Heart left ventricle (tissue), 16 donors: ENCODE measurements at regions not wholly inside any gene's neighbourhood (a gene's known extent, or its start where the extent isn't known, plus 50 kb on each side); places are given as distances from the start of the nearest gene placed in this dataset.

Source experiments
- ATAC-seq, 4 donors: fragments of 200-7000 bp; cut with Tn5 transposase; one replicate each; pipeline ENCODE4 v1.9.1; 2020 to 2022; ENCODE audit warnings: moderate library complexity in 4 of 4, mild to moderate bottlenecking in 3 of 4, moderate number of reproducible peaks in 1 of 4
- DNase-seq, 5 donors: peaks; one replicate each; pipeline ENCODE4 v3.0.0-alpha.2; 2020
- H3K27ac ChIP-seq, 12 donors: fragments of 200-600 bp; sonication (generic) in 4 of 12; one replicate each; pipeline versions ENCODE4 v1.5.0 to v1.8.0; 2016 to 2022; ENCODE audit warnings: mild to moderate bottlenecking in 2 of 12
- H3K27me3 ChIP-seq, 9 donors: fragments of 200-600 bp; sonication (generic) in 2 of 9; one replicate each; pipeline versions ENCODE4 v1.5.1 to v1.8.0; 2016 to 2022; ENCODE audit warnings: mild to moderate bottlenecking in 3 of 9
- H3K36me3 ChIP-seq, 9 donors: fragments of 200-600 bp; sonication (generic) in 2 of 9; one replicate each; pipeline versions ENCODE4 v1.5.0 to v1.8.0; 2018 to 2022; ENCODE audit warnings: mild to moderate bottlenecking in 2 of 9
- H3K4me1 ChIP-seq, 12 donors: fragments of 200-600 bp; sonication (generic) in 4 of 12; one replicate each; pipeline versions ENCODE4 v1.5.0 to v1.8.0; 2016 to 2022; ENCODE audit warnings: mild to moderate bottlenecking in 3 of 12
- H3K4me3 ChIP-seq, 12 donors: fragments of 200-600 bp; sonication (generic) in 4 of 12; one replicate each; pipeline versions ENCODE4 v1.5.0 to v1.8.0; 2017 to 2022; ENCODE audit warnings: mild to moderate bottlenecking in 9 of 12, moderate library complexity in 4 of 12
- H3K9me3 ChIP-seq, 12 donors: fragments of 200-600 bp; sonication (generic) in 4 of 12; one replicate each; pipeline versions ENCODE4 v1.5.0 to v1.8.0; 2016 to 2022; ENCODE audit warnings: mild to moderate bottlenecking in 1 of 12
- CTCF ChIP-seq, 12 donors: fragments of 200-600 bp; sonication (generic) in 4 of 12; IDR thresholded peaks; one replicate each; pipeline versions ENCODE4 v1.5.0 to v1.8.0; 2018 to 2022; ENCODE audit warnings: antibody characterized with exemption in 12 of 12, mild to moderate bottlenecking in 5 of 12
- POLR2A ChIP-seq, 2 donors: fragments of 450-650 bp; IDR thresholded peaks; one replicate each; pipeline ENCODE4 v1.6.1; 2017; ENCODE audit warnings: antibody characterized with exemption in 2 of 2, mild to moderate bottlenecking in 2 of 2, moderate library complexity in 2 of 2
- WGBS, 4 donors: extraction: QIAGEN DNeasy Blood & Tissue Kit in 2 of 4; methylation state at CpG; one replicate each; pipeline versions ENCODE4 v1.1.5 to v1.1.7; 2013 to 2018; 5-methylcytosine and 5-hydroxymethylcytosine counted together
- intact Hi-C, 10 donors: fragments of 100-400 bp; cut with DNase I; formaldehyde crosslinking; loops; one replicate each; pipeline versions ENCODE4 v1.11.1 to v1.14.2; 2022
- donor health status: ischemic (EF 13 %, LVEDD 7.1; RV severe dilation, severe dysfunction).
- donor health status: healthy with polysubstance abuse.
- donor health status: DM: no; HTN: yes; CAD: no.
- donor health status: DM: no; HTN: no; CAD: no.
- donor health status: ischemic (EF 25% LVEDD 6.9; RV normal size, moderate dysfunction).
- donor health status: ischemic (EF 25% LVEDD 5.7; RV mildly dilated, moderate dysfunction).
- donor health status: healthy.
- donor health status: DM: yes; HTN: yes; CAD: no.
- donor health status: ischemic (EF 35%, LVEDD 5.7; RV mildly dilated, moderate dysfunction).
- donor health status: nonischemic (EF 11% LVEDD 7.7; RV severe dilation, severe dysfunction).
- donor health status: DM: yes; HTN: yes; CAD: no.
- donor health status: PGD.
- donor health status: ischemic (EF 29% LVEDD 5.4; RV normal size, mild dysfunction).
- donor health status: nonischemic (EF 23%, LVEDD 6.1; RV moderate dilation, normal function).

GRCh38 chr3:156760333-156760732 lies 65.8 kb upstream of the LEKR1 start:
- peaks cover 0 to 11% (median 0%) of the 10 kb centered on the region in 12 donors for H3K9me3 ChIP-seq
- no peak overlapping the region for H3K27ac ChIP-seq
- intact Hi-C loops, result loop anchor here in 1 of 10 donors (5.0 kb wide), 1 partner anchor 317 kb away; no protein-coding TSS in a partner anchor
- no peak overlapping the region for H3K4me3 ChIP-seq
- H3K4me1 ChIP-seq, result peaks cover 0 to 18% (median 2%) of the 10 kb centered on the region in 12 donors
- H3K27me3 ChIP-seq, result no peaks in the 10 kb centered on the region
- no peaks in the 10 kb centered on the region for H3K36me3 ChIP-seq
- TF ChIP-seq POLR2A (IDR thresholded peaks at IDR 0.05) (no peak), CTCF (IDR thresholded peaks at IDR 0.05) (no peak)
- DNase-seq (no peak), ATAC-seq (no peak)

GRCh38 chr3:156761007-156761406 lies 65.1 kb upstream of the LEKR1 start:
- ATAC-seq, result no peak
- H3K4me3 ChIP-seq, result no peak overlapping the region
- H3K4me1 ChIP-seq, result peaks cover 0 to 18% (median 2%) of the 10 kb centered on the region in 12 donors
- peaks cover 0 to 11% (median 0%) of the 10 kb centered on the region in 12 donors for H3K9me3 ChIP-seq
- H3K27me3 ChIP-seq, result no peaks in the 10 kb centered on the region
- 39 to 54% (median 45%) methylated on average over 2 of the region's 2 CpGs for WGBS, 4 donors
- no peak overlapping the region for H3K27ac ChIP-seq
- TF ChIP-seq POLR2A (IDR thresholded peaks at IDR 0.05), result no peak
- no peak for TF ChIP-seq CTCF (IDR thresholded peaks at IDR 0.05)
- H3K36me3 ChIP-seq, result no peaks in the 10 kb centered on the region
- no peak for DNase-seq
- intact Hi-C loops, result loop anchor here in 1 of 10 donors (5.0 kb wide), 1 partner anchor 316 kb away; no protein-coding TSS in a partner anchor

GRCh38 chr3:156761713-156762451 lies 64.3 kb upstream of the LEKR1 start:
- no peak for TF ChIP-seq CTCF (IDR thresholded peaks at IDR 0.05)
- no peak for TF ChIP-seq POLR2A (IDR thresholded peaks at IDR 0.05)
- Histone ChIP-seq H3K4me1 (peaks cover 0 to 18% (median 2%) of the 10 kb centered on the region in 12 donors), H3K27ac (no peak overlapping the region), H3K9me3 (peaks cover 0 to 11% (median 0%) of the 10 kb centered on the region in 12 donors), H3K27me3 (no peaks in the 10 kb centered on the region), H3K4me3 (no peak overlapping the region), H3K36me3 (no peaks in the 10 kb centered on the region)
- WGBS, 4 donors, result 66 to 85% (median 69%) methylated on average over 4 of the region's 4 CpGs
- intact Hi-C loops, result loop anchor here in 1 of 10 donors (5.0 kb wide), 1 partner anchor 315 kb away; no protein-coding TSS in a partner anchor
- ATAC-seq (no peak), DNase-seq (no peak)

GRCh38 chr3:156762631-156763185 lies 63.4 kb upstream of the LEKR1 start:
- Histone ChIP-seq H3K36me3 (no peaks in the 10 kb centered on the region), H3K4me1 (peaks cover 0 to 18% (median 2%) of the 10 kb centered on the region in 12 donors), H3K27me3 (no peaks in the 10 kb centered on the region), H3K4me3 (no peak overlapping the region), H3K9me3 (peaks cover 0 to 4% (median 0%) of the 10 kb centered on the region in 12 donors), H3K27ac (no peak overlapping the region)
- intact Hi-C loops, result loop anchor here in 1 of 10 donors (5.0 kb wide), 1 partner anchor 315 kb away; no protein-coding TSS in a partner anchor
- TF ChIP-seq CTCF (IDR thresholded peaks at IDR 0.05), result no peak
- TF ChIP-seq POLR2A (IDR thresholded peaks at IDR 0.05), result no peak
- WGBS, 4 donors, result 47 to 65% (median 54%) methylated on average over 4 of the region's 4 CpGs
- DNase-seq, result no peak
- ATAC-seq, result peak; percentile 26 to 61 (median 60)
